ENCODE measurements at regions not wholly inside any gene's neighbourhood (a gene's known extent, or its start where the extent isn't known, plus 50 kb on each side); places are given as distances from the start of the nearest gene placed in this dataset.

DNA sequence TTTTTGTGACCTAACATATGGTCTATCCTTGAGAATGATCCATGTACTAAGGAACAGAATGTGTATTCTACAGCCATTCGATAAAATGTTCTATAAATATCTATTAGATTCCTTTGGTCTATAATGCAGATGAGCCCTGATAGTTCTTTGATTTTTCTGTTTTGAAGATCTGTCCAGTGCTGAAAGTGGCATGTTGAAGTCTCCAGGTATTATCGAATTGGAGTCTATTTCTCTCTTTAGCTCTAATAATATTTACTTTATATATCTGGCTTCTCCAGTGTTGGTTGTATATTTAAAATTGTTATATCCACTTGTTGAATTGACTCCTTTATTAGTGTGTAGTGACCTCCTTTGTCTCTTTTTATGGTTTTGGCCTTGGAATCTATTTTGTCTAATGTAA lies 377.9 kb downstream of the ARL6IP6 start:
- no peak for DNase-seq

DNA sequence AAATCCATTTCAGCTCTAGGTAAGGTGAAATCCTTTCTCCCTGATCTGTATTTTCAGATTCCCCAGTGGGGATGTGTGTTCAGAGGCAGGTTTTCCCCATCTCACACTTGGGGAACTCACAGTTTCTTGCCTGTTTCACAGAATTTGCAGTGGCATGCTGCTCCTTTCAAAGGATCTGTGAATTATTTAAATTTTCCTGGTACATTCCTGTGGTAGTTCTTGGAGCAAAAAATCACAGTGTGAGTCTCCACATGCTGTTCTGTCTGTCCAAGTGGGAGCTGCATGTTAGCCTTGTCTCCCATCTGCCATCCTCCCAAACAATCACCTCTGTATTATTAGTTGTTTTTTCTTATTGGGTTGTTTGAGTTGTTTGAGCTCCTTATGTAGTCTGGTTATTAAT lies 372.9 kb downstream of the ARL6IP6 start:
- no peak for DNase-seq

DNA sequence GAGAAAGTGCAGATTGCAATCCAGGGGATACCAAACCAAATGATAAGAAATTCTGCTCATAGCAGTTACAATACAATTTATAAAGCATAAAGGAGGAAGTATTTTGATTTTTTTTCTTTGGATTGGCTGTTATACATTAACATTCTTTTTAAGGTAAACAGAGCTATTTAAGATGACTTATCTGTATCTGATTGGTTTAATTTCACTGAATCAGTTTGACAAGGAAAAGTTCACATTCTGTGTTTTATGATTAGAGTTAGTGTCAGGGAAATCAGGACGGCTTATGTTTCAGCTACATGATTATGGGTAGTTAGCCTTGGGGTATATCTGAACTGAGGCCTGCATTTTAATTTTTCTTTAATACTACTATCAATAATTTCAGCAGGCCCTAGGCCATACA lies 360.9 kb downstream of the ARL6IP6 start:
- DNase-seq = no peak

DNA sequence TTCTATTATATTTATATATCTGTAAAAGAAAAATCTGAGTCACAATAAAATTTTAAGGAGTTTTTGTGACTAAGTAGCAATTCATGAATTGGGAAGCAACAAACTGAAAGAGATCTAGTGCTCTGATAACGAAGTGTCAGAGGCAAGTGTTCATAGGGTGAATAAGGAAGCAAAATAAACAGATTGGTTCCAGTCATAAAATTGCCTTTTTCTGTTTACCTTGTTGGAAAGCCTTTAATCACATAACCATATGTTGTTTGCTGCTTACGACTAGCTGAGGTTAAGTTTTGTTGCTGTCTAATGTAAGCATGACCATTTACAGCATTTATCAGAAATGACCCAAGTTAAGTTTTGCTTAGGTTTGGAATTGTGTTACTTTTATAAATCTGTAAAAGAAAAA lies 358.9 kb downstream of the ARL6IP6 start:
- DNase-seq = no peak

DNA sequence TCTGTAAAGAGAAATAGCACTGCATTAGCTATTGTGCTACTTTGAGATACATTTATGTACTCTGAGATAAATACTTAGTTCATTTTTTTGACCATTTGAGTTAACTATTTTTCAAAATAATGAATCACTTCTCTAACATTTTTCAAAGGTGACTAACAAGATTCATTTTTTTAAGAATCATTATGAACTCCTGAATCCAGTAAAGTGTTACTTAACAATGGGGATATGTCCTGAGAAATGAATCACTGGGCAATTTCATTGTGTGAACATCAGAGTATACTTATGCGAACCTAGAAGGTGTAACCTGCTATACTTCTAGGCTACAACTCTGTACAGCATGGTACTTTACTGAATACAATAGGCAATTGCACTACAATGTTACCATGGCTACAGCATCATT lies 355.8 kb downstream of the ARL6IP6 start:
- no peak for DNase-seq

DNA sequence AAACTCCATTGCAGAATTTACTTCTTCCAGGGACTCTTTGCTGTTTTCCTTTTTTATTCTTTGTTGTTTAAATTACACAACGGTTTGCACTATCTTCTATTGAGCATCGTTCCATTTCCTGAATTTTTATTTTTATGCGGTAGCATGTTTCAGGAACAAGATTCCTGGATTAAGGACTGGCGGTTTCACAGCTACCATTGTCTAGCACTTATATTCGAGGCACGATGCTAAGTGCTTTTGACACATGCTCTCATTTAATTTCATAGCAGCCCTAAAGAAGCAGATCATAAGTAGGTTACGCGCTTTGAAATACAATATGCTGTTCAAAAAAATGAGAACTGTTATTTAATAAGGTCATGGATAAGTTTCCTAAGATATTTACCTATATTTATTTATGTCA lies 354.4 kb downstream of the ARL6IP6 start:
- DNase-seq = no peak

DNA sequence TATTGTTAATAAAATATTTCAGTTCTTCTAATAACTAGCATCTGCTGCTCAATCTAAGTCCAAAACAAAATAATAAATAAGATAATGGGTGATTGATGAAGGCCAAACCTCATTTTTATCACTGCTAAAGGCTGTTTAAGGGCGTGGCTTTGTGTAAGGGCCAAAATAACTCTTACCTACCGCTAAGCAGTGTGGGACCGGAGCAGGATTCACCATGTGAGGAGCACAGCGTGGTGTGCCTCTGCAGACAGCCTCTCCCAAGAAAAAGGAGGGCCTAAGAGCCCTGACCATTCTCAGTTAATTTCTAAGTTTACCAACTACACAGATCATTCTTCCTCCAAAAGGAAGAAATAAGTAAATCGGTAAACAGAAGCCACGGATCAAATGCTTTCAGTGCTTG lies 353.7 kb downstream of the ARL6IP6 start:
- no peak for DNase-seq

DNA sequence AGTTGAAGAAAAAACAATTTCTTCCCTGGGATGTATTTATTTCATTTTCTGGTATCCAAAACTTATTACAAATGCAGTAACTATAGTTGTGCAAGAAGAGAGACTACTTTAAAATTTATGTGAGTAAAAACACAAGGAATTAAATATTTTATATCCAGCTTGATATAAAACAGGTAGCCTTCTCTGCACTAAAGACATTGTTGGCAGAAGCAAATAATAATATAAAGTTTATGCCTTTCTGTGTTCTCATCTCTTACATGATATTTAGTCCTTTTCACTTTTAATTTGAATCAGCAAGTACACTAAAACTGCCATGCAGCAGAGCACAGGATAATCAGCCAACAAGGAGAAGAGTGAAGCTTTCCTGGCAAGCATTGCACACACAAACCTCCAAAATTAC lies 352.7 kb downstream of the ARL6IP6 start:
- DNase-seq = no peak

DNA sequence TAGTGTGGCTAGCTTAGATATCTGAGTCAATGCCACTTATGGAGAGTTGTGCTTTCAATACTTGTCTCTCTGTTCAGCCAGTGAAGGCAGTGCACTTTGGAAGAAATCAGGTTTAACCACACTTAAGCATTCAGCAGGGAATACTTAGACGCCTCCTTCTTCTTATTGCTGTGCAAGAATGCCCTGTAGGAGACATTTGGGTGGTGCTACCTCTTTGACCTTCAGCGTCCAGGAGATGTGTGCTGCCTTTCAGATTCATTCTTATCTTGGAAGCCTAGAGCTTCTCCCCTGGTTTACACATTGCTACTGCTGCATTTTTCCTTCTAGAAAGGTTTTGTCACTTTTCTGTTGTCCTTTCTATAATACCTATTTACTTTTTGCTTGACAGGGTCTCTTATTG lies 350.5 kb downstream of the ARL6IP6 start:
- DNase-seq = no peak

DNA sequence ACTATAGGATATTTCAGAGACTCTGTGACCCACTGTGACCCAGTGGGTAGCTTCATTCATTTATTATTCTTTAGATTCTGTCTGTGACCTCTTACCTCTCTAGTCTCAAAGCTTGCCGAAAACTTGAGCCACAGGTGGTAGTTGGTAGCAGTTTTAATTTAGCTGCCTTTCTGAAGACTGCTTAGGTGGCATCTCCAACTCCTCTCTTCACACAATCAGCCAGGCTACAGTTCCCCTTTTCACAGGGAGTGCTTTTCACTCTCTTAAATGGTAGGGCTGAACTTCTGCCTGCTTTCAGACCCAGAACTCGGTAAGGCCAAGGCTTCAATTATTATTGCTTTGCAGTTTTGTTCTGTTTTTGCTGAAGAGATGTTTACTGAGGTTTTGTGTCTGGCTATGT lies 349.6 kb downstream of the ARL6IP6 start:
- no peak for DNase-seq

DNA sequence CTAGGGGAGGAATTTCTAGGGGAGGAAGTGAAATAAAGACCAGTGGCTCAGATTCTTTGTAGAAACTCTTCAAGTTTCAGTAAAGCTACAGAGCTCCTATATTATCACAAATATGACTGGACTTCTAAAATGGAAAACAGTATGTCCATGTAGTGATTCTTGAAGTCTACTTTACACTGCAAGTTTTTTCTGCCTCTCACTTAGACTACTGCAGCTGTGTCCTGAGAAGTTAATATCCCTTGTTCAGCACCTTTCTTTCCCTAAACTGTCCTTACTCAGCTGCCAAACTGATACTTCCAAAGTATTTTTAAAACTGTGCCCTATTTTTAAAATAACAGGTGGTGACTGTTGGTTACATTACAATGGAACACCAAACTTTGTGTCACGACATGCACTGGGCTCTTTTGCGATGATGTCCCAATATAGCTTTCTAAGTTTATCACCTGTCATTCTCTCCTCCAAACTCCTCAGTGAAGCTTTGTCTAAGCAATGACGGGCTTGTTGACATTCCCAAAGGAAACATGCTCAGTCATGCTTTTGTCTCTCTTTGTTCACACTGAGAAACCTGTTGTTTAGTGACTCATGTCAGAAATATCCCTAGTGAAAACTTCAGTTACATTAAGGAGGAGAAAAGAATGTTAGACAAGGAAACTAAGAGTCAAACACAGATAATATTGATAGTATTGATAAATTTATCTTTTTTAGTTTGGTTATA lies 341.1 kb downstream of the ARL6IP6 start:
- no peak for DNase-seq

DNA sequence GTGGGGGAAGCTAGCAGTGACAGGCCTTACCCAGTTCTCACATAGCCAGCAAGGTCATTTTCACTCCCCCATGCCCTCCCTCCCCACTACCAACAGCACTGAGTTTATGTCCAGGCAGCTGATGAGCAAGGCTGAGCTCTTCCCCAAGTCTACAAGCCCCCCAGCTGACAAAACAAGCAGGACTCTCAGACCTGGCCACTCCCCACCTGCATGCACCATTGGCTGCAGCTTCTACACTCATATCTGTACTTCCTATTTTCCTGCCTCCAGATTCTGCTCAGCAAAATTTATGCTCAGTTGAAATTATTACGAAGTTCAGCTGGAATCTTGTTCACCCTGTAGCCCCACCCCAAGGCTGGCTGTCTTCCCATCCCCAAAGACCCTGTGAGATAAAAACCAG lies 339.3 kb downstream of the ARL6IP6 start:
- DNase-seq = no peak

DNA sequence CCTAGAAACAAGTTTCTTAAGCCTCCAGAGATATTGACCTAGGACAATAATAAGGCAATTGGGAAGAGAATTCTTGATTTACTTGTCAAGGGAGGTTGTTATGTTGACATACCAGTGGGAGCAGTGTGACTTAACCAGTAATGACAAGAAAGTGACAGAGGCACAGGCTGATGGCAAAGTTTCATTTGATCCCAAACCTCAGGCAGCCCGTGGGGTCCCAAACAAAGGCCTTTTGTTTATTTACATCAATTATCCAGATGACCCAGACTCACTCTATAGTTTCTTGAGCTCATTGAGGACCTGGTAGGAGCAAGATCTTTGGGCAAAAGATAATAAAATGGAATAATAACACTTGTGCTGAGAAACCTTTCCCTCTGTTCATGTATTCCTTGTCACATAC lies 336.8 kb downstream of the ARL6IP6 start:
- DNase-seq = no peak

DNA sequence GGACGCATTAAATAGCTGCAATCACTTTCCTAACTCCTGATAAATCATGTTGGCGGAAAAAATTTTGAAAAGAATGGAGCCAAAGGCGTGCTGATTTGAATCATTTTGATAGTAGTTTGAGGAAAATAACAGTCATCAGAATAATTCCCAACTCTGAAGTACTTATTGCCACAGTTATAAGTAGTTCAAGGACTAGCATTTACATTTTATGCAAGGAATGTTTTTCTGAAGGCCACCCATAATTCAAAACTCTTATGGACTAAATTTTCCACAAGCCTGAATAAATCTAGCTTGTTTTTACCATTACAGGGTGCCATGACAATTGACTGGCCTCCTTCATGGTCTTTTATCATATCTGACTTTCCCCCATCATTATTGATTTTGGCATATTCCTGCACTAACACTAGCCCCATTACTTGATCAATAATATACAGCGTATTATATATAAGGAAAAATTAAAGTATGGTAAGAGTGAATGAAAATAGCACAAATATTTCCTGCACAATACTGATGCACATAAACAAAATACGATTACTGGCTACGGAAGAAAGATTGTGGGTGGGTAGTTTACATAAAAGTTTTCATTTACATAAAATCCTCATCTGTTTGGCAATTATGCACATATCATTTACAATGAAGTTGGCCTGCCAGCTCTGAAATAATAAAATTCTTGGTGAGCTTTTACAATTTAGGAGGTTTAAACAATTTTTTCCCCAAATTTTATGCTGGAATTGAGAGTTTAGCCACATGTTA lies 334.6 kb downstream of the ARL6IP6 start:
- DNase-seq = no peak

DNA sequence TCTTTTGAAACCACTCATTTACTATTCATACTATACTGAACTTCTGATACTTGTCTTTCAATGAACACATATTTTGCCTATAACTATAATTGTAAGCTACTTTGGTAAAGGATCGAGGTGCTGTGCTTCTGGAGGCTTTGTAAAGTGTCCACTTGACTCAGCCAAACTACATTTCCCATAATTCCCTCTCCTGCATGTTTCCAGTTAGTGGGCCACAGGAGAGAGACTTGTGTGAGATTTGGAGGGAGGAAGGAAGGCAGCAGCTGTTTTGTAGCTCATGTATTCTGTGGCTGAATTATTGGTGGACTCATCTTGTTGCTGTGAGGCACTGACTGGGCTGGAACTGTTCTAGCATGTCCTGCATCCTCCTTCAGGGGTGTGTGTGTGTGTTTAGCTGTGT lies 328.8 kb downstream of the ARL6IP6 start:
- no peak for DNase-seq

DNA sequence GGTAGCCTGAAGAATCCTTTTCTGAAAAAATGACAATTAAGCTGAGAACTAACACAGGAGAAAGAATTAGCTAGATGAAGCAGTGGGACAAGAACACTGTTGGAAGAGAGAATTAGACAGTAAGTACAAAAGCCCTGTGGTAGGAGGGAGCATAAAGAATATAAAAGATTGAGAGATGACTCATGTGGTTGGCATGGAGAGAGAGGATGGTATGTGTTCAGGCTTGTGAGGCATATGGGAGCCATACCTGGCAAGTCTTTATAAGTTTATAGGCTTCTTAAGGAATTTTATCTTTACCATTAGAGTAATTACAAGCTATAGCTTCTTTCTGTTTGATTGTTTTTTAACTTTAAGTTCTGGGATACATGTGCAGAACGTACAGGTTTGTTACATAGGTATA lies 325.0 kb downstream of the ARL6IP6 start:
- no peak for DNase-seq

DNA sequence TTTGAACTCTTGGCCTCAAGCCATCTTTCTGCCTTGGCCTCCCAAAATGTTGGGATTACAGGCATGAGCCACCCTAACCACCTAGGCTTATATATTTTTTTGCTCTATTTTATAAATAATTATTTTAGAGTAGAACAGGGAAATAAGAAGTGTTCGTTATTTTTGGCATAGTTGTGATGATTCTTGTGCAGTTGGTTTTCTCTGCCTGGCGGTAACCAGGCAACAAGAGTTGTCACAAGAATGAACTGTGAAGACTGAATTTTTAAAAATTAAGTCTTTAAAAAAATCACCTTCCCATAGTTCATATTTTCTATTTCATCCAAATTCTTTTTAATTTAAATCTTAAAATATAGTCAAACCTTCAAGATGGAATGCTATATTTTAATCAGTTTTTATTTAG lies 310.2 kb downstream of the ARL6IP6 start:
- no peak for DNase-seq

DNA sequence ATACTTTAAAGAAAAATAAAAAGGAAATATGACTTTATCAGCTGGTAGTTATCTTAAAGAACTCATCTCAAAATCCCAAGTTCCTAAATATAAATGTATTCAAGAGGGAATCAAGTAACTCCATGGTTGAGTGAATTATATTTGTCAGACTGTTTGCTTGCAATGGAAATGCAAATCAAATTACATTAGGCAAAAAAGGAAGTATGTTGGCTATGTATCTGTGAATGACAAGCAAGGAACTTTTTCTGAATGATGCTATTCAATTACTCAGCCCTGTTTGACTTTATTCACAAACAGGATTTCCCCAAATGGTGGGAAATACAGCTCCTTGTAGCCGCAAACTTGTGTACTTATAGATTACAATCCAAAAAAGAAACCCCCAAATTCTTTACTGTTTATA lies 309.1 kb downstream of the ARL6IP6 start:
- DNase-seq = no peak

DNA sequence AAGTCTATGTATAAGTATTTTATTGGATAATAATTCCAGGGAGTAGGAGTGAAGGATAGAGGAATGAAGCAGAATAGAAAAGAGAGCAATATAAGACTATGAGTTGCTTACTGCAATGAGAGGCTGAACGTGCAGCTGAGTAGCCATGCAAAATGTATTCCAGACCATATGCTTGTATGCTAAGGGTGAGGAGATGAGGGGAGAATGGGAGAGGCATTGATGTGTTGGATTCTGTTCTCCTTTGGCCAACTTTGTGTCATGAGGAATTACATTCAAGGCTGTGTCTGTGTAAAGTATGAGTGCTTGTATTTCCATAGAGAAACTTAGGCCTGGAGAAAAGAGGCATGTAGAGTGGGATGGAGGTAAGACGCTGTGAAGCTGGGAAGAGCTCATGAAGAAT lies 301.8 kb downstream of the ARL6IP6 start:
- DNase-seq = no peak

DNA sequence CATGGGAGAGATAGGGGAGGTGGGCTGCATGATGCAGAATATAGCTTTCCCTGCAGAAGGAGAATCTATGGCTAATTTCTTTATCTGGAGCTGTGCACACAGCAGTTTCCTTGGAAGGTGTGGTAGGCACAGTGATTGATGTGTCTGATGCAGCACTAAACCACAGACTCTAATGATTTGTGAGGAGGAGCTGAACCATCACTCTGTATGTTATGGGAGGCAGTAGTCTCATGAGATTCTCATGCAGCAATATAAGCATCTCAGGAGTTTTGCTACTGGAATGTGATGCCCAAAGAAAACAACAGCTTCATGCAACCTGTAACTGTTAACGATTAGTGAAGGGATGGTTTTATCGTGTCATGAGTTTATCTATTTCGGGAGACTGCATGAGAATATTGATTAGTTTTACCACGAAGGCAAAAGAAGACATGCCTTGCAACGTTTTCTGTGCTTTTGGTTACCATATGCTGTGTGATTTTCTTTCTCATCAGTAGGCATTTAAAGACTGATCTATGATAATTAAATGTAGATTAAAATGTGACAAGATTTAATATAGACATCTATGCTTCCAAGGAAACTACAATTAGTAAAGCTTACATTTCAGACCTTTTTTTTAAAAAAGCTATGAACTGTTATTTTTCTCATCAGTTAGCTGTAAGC lies 286.8 kb downstream of the ARL6IP6 start:
- DNase-seq = no peak

DNA sequence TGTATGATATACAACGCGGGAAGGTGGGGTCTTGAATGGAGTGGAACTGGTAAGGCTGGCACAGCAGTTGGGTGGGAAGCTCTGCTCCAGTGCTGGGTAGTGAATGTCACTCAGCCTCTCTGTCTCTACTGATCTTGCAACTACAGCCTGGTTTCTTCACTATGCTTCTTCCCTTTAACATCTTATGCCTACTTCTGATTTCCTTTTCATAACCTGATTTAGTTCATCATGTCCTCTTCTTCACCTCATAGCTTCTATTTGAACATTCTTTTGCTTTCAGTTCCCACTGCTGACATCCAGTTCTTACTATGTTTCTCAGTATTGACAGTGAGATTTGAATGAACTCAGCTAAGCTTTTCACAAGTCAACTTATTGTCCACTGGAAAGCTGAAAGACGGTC lies 286.2 kb downstream of the ARL6IP6 start:
- no peak for DNase-seq

DNA sequence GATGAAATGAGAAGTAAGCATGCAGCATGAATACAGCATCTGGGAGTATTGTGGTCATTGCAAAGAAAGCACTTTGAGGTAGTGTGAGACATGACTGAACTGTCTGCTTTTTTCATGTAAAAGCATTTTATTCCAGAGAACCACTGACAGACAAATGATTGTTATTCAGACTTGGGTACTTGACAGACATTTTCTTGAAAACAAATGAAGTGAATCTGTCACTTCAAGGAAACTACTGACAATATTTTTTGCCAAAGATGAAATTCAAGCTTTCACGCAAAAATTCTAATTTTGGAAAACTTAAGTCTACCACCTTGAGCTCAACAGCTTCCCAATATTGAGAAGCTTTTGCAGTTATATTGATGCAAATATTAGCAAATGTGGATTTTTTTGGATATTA lies 255.7 kb downstream of the ARL6IP6 start:
- no peak for DNase-seq

DNA sequence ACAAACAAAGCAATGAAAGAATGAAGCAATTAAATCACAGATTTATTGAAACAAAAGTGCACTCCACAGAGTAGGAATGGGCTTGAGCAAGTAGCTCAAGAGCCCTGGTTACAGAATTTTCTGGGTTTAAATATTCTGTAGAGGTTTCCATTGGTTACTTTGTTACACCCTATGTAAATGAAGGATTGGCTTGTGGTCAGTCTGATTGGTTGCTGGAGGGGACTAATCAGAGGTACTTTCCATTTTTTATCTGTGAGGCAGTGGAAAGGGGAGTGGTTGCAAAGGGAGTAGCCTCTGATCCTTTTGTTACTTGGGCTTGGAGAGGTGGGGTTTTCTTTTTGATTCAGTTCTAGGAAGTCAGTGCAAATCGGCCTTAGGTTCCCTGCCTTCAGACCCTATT lies 253.3 kb downstream of the ARL6IP6 start:
- DNase-seq = no peak

DNA sequence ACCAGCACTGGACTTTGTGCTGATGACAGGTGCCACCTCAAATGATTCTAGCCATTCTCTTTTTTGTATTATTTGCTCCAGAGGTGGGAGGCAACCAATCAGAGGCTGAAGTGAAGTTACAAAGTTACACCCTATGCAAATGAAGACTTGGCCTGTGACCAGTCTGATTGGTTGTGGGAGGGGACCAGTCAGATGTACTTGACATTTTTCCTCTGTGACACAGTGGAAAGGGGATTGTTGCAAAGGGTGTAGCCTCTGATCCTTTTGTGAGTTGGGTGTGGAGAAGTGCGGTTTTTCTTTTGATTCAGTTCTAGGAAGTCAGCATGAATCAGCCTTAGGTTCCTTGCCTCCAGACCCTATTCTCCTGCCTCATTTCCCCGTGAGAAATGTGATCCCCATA lies 244.0 kb downstream of the ARL6IP6 start:
- no peak for DNase-seq
